Tibial nerve (tissue), 4 donors: ENCODE measurements at regions not wholly inside any gene's neighbourhood (a gene's known extent, or its start where the extent isn't known, plus 50 kb on each side); places are given as distances from the start of the nearest gene placed in this dataset.

Experiments
- EP300 ChIP-seq, 2 donors: sonication (generic); formaldehyde crosslinking; IDR thresholded peaks; one replicate each; pipeline ENCODE4 v1.6.1; 2017; ENCODE audit warnings: antibody characterized with exemption in 2 of 2, mild to moderate bottlenecking in 1 of 2
- POLR2A ChIP-seq, 2 donors: fragments of 450-650 bp; IDR thresholded peaks; one replicate each; pipeline ENCODE4 v1.6.1; 2017; ENCODE audit warnings: antibody characterized with exemption in 2 of 2, mild to moderate bottlenecking in 2 of 2, moderate library complexity in 2 of 2
- TF ChIP-seq, protein P1 (sequence below), 5 experiments: fragments of 200-600 bp in 3 of 5; fragments of 450-650 bp in 2 of 5; sonication (generic) in 3 of 5; IDR thresholded peaks; one replicate each; pipeline ENCODE4 v1.5.1; 2016 to 2019; ENCODE audit warnings: antibody characterized with exemption in 5 of 5, mild to moderate bottlenecking in 3 of 5, moderate library complexity in 2 of 5

- TF ChIP-seq, protein P1, sequence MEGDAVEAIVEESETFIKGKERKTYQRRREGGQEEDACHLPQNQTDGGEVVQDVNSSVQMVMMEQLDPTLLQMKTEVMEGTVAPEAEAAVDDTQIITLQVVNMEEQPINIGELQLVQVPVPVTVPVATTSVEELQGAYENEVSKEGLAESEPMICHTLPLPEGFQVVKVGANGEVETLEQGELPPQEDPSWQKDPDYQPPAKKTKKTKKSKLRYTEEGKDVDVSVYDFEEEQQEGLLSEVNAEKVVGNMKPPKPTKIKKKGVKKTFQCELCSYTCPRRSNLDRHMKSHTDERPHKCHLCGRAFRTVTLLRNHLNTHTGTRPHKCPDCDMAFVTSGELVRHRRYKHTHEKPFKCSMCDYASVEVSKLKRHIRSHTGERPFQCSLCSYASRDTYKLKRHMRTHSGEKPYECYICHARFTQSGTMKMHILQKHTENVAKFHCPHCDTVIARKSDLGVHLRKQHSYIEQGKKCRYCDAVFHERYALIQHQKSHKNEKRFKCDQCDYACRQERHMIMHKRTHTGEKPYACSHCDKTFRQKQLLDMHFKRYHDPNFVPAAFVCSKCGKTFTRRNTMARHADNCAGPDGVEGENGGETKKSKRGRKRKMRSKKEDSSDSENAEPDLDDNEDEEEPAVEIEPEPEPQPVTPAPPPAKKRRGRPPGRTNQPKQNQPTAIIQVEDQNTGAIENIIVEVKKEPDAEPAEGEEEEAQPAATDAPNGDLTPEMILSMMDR (IDR thresholded peaks at IDR 0.05), result no peak
- TF ChIP-seq POLR2A (IDR thresholded peaks at IDR 0.05) (no peak), EP300 (IDR thresholded peaks at IDR 0.05) (no peak)
Observed at GRCh38 chrX:110941906-110942305, 146.3 kb upstream of the CHRDL1 start.
